Activated CD8-positive, alpha-beta memory T cell treated with anti-CD3 and anti-CD28 coated beads, Interleukin-2, amount 50 U/mL, for 24 hours (primary cell): ENCODE measurements at regions not wholly inside any gene's neighbourhood (a gene's known extent, or its start where the extent isn't known, plus 50 kb on each side); places are given as distances from the start of the nearest gene placed in this dataset.
"Not testable (repeated sequence)": the region's sequence is repeated elsewhere in the genome, so short reads cannot be mapped to it uniquely, and the experiment has no call there.

Experiments used
- DNase-seq: peaks from one replicate; pipeline ENCODE4 v3.0.0-alpha.2; 2020; ENCODE audit errors: extremely low read depth

- DNase-seq = not testable (repeated sequence)
These were observed 73.5 kb downstream of the NPIPA8 start for GRCh38 chr16:18263046-18263445.

GRCh38 chr16:18261848-18262247 is 74.7 kb downstream of the NPIPA8 start:
- not testable (repeated sequence) for DNase-seq

- DNase-seq = not testable (repeated sequence)
These were observed 76.9 kb downstream of the NPIPA8 start for GRCh38 chr16:18259496-18260176.

GRCh38 chr16:18252943-18253342 is 83.6 kb downstream of the NPIPA8 start:
- DNase-seq = not testable (repeated sequence)

- DNase-seq = not testable (repeated sequence)
These were observed 106.0 kb downstream of the NPIPA8 start for GRCh38 chr16:18230505-18230904.

GRCh38 chr16:18222054-18223009 is 114.2 kb downstream of the NPIPA8 start:
- not testable (repeated sequence) for DNase-seq

GRCh38 chr16:18217741-18218140 is 118.8 kb downstream of the NPIPA8 start:
- DNase-seq = not testable (repeated sequence)

- not testable (repeated sequence) for DNase-seq
These were observed 119.7 kb downstream of the NPIPA8 start for GRCh38 chr16:18216814-18217213.

GRCh38 chr16:18213810-18214209 is 122.7 kb downstream of the NPIPA8 start:
- not testable (repeated sequence) for DNase-seq

- DNase-seq = not testable (repeated sequence)
These were observed 125.0 kb downstream of the NPIPA8 start for GRCh38 chr16:18211505-18211904.

- not testable (repeated sequence) for DNase-seq
These were observed 131.8 kb downstream of the NPIPA8 start for GRCh38 chr16:18204786-18205185.

- DNase-seq = not testable (repeated sequence)
These were observed 132.2 kb downstream of the NPIPA8 start for GRCh38 chr16:18204309-18204708.

- not testable (repeated sequence) for DNase-seq
These were observed 135.0 kb downstream of the NPIPA8 start for GRCh38 chr16:18201511-18201910.

- DNase-seq = not testable (repeated sequence)
These were observed 144.1 kb downstream of the NPIPA8 start for GRCh38 chr16:18192389-18192788.

- DNase-seq = not testable (repeated sequence)
These were observed 146.4 kb downstream of the NPIPA8 start for GRCh38 chr16:18190179-18190578.

- DNase-seq = not testable (repeated sequence)
These were observed 151.8 kb downstream of the NPIPA8 start for GRCh38 chr16:18184755-18185154.

GRCh38 chr16:18181028-18181427 is 155.5 kb downstream of the NPIPA8 start:
- not testable (repeated sequence) for DNase-seq

- not testable (repeated sequence) for DNase-seq
These were observed 162.5 kb downstream of the NPIPA8 start for GRCh38 chr16:18173945-18174497.

GRCh38 chr16:18162293-18162692 is 174.2 kb downstream of the NPIPA8 start:
- DNase-seq = not testable (repeated sequence)

- not testable (repeated sequence) for DNase-seq
These were observed 175.3 kb downstream of the NPIPA8 start for GRCh38 chr16:18161224-18161623.

GRCh38 chr16:18159185-18159584 is 177.4 kb downstream of the NPIPA8 start:
- DNase-seq = not testable (repeated sequence)

GRCh38 chr16:18157854-18158253 is 178.7 kb downstream of the NPIPA8 start:
- not testable (repeated sequence) for DNase-seq
